Panc1 (cell line): ENCODE measurements at regions not wholly inside any gene's neighbourhood (a gene's known extent, or its start where the extent isn't known, plus 50 kb on each side); places are given as distances from the start of the nearest gene placed in this dataset.

Source experiments
- ATAC-seq: fragments of 200-7000 bp; cut with Tn5 transposase; 2 replicates; pipeline ENCODE4 v1.9.1; 2020; ENCODE audit warnings: mild to moderate bottlenecking, moderate library complexity
- BruUV-seq: library from RNA; stranded (reverse); fragments of 400-500 nt; replicated peaks from 2 replicates; lab custom pipeline; 2021; lab: Mats Ljungman, UMichigan
- CTCF ChIA-PET: fragments of 300-600 bp; sonication (Branson Sonifier 250); formaldehyde crosslinking; loops from one replicate; lab custom pipeline; 2022; ENCODE audit warnings: antibody characterized with exemption; lab: Charles Lee
- POLR2A ChIA-PET: fragments of 300-600 bp; sonication (Branson Sonifier 250); formaldehyde crosslinking; loops from one replicate; lab custom pipeline; 2022; ENCODE audit warnings: antibody characterized with exemption; lab: Charles Lee
- DNase-seq: peaks from one replicate; pipeline ENCODE4 v3.0.0-alpha.2; 2010; ENCODE audit warnings: low read depth, low spot score
- H3K27ac ChIP-seq: 2 replicates; pipeline ENCODE4 v1.5.1; 2011; ENCODE audit warnings: mild to moderate bottlenecking, low read length, inconsistent platforms
- H3K27me3 ChIP-seq: fragments of 200-500 bp; sonication (Bioruptor generic); 2 replicates; pipeline ENCODE4 v1.6.0; 2014; ENCODE audit warnings: low read length, inconsistent platforms; ENCODE audit not compliant: control insufficient read depth, insufficient read depth
- H3K36me3 ChIP-seq: fragments of 200-500 bp; sonication (Bioruptor generic); 2 replicates; pipeline ENCODE4 v1.5.1; 2014; ENCODE audit warnings: inconsistent platforms, mild to moderate bottlenecking, low read length, moderate library complexity; ENCODE audit not compliant: control insufficient read depth, insufficient read depth
- H3K4me1 ChIP-seq: 2 replicates; pipeline ENCODE4 v1.5.1; 2011; ENCODE audit warnings: inconsistent platforms, mild to moderate bottlenecking, low read length, moderate library complexity; ENCODE audit not compliant: control insufficient read depth, insufficient read depth
- H3K4me3 ChIP-seq, 2 experiments: 2 replicates each; pipeline ENCODE4 v1.5.1; 2011 to 2012; ENCODE audit warnings: low read depth in 2 of 2, low read length in 2 of 2, mild to moderate bottlenecking in 2 of 2, inconsistent platforms in 1 of 2, moderate library complexity in 1 of 2
- H3K9me3 ChIP-seq: fragments of 200-500 bp; sonication (Bioruptor generic); 2 replicates; pipeline ENCODE4 v1.5.1; 2014; ENCODE audit warnings: low read depth, mild to moderate bottlenecking, inconsistent platforms, low read length, moderate library complexity; ENCODE audit not compliant: control insufficient read depth, insufficient read depth
- CTCF ChIP-seq: fragments of 450-650 bp; IDR thresholded peaks from 2 replicates; pipeline ENCODE4 v1.5.1; 2017; ENCODE audit warnings: mild to moderate bottlenecking
- POLR2AphosphoS5 ChIP-seq: IDR thresholded peaks from 2 replicates; pipeline ENCODE4 v1.6.1; 2012; ENCODE audit warnings: mild to moderate bottlenecking, low read depth, low read length, moderate library complexity
- REST ChIP-seq, 2 experiments: IDR thresholded peaks; 2 replicates each; pipeline ENCODE4 v1.6.1; 2011 to 2012; ENCODE audit warnings: low read depth in 2 of 2, control low read depth in 1 of 2, low read length in 1 of 2, mild to moderate bottlenecking in 1 of 2, moderate library complexity in 1 of 2; ENCODE audit not compliant: insufficient read depth in 1 of 2
- SIN3A ChIP-seq: IDR thresholded peaks from 2 replicates; pipeline ENCODE4 v1.6.1; 2012; ENCODE audit warnings: low read depth, mild to moderate bottlenecking, low read length, moderate library complexity, borderline replicate concordance; ENCODE audit not compliant: insufficient read depth
- TCF7L2 ChIP-seq: IDR thresholded peaks from 2 replicates; pipeline ENCODE4 v1.6.1; 2011; ENCODE audit warnings: mild to moderate bottlenecking, low read depth, low read length, inconsistent platforms
- in situ Hi-C: cut with HindIII; loops from 2 replicates; pipeline ENCODE4 v1.10.0; 2016; ENCODE audit warnings: low sequenced_read_pairs, low pct_unique_long_range_greater_than_20kb
- intact Hi-C: fragments of 100-400 bp; cut with micrococcal nuclease; formaldehyde crosslinking; loops from one replicate; pipeline ENCODE4 v1.10.0; 2022; ENCODE audit not compliant: unreplicated experiment

- Histone ChIP-seq H3K27me3 (0 out of 2 replicates have a peak, but pooled peaks cover 6% of the 10 kb centered on the region), H3K4me3 (no peak overlapping the region), H3K27ac (no peak overlapping the region), H3K9me3 (no peaks in the 10 kb centered on the region), H3K4me1 (no peaks in the 10 kb centered on the region), H3K36me3 (no peaks in the 10 kb centered on the region)
- DNase-seq (no peak), ATAC-seq (no peak)
- CTCF ChIA-PET, result interaction anchor here (2.5 kb wide), 1 partner anchor 555 kb away, joined by 7 read pairs; no protein-coding TSS in a partner anchor
- in situ Hi-C loops (no loop called here), intact Hi-C loops (no loop called here)
- POLR2A ChIA-PET, result no interaction called here
- BruUV-seq, result no TSS peak
- TF ChIP-seq CTCF (no peak), REST (IDR thresholded peaks at IDR 0.05; ENCODE audit: insufficient read depth in 1 of 2, low read depth in 2 of 2, low read length in 1 of 2) (no peak), TCF7L2 (no peak), SIN3A (no peak), POLR2AphosphoS5 (no peak)
Measured at GRCh38 chr20:23246717-23247664, 103.6 kb upstream of the NXT1 start.

- CTCF ChIA-PET, result interaction anchor here (0.6 to 2.5 kb wide), 3 partner anchors 95 to 554 kb away, joined by 4 to 7 read pairs (median 6); no protein-coding TSS in a partner anchor
- no peak overlapping the region for H3K4me3 ChIP-seq
- BruUV-seq, result no TSS peak
- no peaks in the 10 kb centered on the region for H3K9me3 ChIP-seq
- peak; percentile 32 for DNase-seq
- H3K4me1 ChIP-seq, result no peaks in the 10 kb centered on the region
- H3K27me3 ChIP-seq, result 0 out of 2 replicates have a peak, but pooled peaks cover 6% of the 10 kb centered on the region
- H3K27ac ChIP-seq, result no peak overlapping the region
- in situ Hi-C loops (no loop called here), intact Hi-C loops (no loop called here)
- no peak for TF ChIP-seq REST (IDR thresholded peaks at IDR 0.05; ENCODE audit: insufficient read depth in 1 of 2, low read depth in 2 of 2, low read length in 1 of 2)
- peak; percentile 81 for TF ChIP-seq CTCF
- no peak for TF ChIP-seq SIN3A
- TF ChIP-seq POLR2AphosphoS5, result no peak
- POLR2A ChIA-PET, result no interaction called here
- ATAC-seq, result peak; percentile 93
- no peaks in the 10 kb centered on the region for H3K36me3 ChIP-seq
Measured at GRCh38 chr20:23245553-23246181, 104.9 kb upstream of the NXT1 start.
